Breast epithelium (tissue), 4 donors: ENCODE measurements at regions not wholly inside any gene's neighbourhood (a gene's known extent, or its start where the extent isn't known, plus 50 kb on each side); places are given as distances from the start of the nearest gene placed in this dataset.

Experiments
- DNase-seq, 2 donors: peaks; one replicate each; pipeline ENCODE4 v3.0.0-alpha.2; 2019; ENCODE audit warnings: low spot score in 2 of 2
- H3K27ac ChIP-seq, 2 donors: fragments of 200-600 bp; sonication (generic) in 1 of 2; one replicate each; pipeline ENCODE4 v1.5.1; 2016 to 2019; ENCODE audit warnings: mild to moderate bottlenecking in 1 of 2
- H3K27me3 ChIP-seq, 2 donors: fragments of 200-600 bp; sonication (generic) in 1 of 2; one replicate each; pipeline versions ENCODE4 v1.5.1 to v1.6.0; 2017 to 2019; ENCODE audit warnings: control low read depth in 1 of 2, mild to moderate bottlenecking in 1 of 2
- H3K36me3 ChIP-seq: fragments of 200-600 bp; one replicate; pipeline ENCODE4 v1.5.1; 2019
- H3K4me1 ChIP-seq, 2 donors: fragments of 200-600 bp; sonication (generic); one replicate each; pipeline ENCODE4 v1.5.1; 2016 to 2019; ENCODE audit warnings: control low read depth in 1 of 2
- H3K4me3 ChIP-seq, 3 donors: fragments of 200-600 bp; sonication (generic); 1 replicate in 2 of 3; 2 replicates in 1 of 3; pipeline ENCODE4 v1.5.1; 2016 to 2019; ENCODE audit warnings: mild to moderate bottlenecking in 3 of 3, moderate library complexity in 2 of 3
- H3K9me3 ChIP-seq, 2 donors: fragments of 200-600 bp; sonication (generic) in 1 of 2; one replicate each; pipeline ENCODE4 v1.5.1; 2016 to 2019; ENCODE audit warnings: control low read depth in 1 of 2
- CTCF ChIP-seq, 3 donors: fragments of 450-650 bp; IDR thresholded peaks; one replicate each; pipeline ENCODE4 v1.5.1; 2016 to 2017; ENCODE audit warnings: antibody characterized with exemption in 3 of 3, mild to moderate bottlenecking in 3 of 3, moderate library complexity in 3 of 3
- POLR2A ChIP-seq: fragments of 450-650 bp; IDR thresholded peaks from one replicate; pipeline ENCODE4 v1.6.1; 2016; ENCODE audit warnings: antibody characterized with exemption, mild to moderate bottlenecking, moderate library complexity
- POLR2AphosphoS5 ChIP-seq, 3 donors: sonication (generic); formaldehyde crosslinking; IDR thresholded peaks; one replicate each; pipeline ENCODE4 v1.6.1; 2017; ENCODE audit warnings: antibody characterized with exemption in 3 of 3
- intact Hi-C: fragments of 100-400 bp; cut with DNase I; formaldehyde crosslinking; loops from one replicate; pipeline ENCODE4 v1.15.1; 2023; ENCODE audit warnings: low total_unique reads

- Histone ChIP-seq H3K36me3 (no peaks in the 10 kb centered on the region), H3K27me3 (no peaks in the 10 kb centered on the region), H3K9me3 (no peaks in the 10 kb centered on the region), H3K27ac (no peak overlapping the region), H3K4me1 (no peaks in the 10 kb centered on the region), H3K4me3 (no peak overlapping the region)
- TF ChIP-seq POLR2AphosphoS5 (IDR thresholded peaks at IDR 0.05): no peak
- intact Hi-C loops: no loop called here
- DNase-seq: no peak
Observed at GRCh38 chr1:200275816-200276453, 133.9 kb downstream of the ZNF281 start.

GRCh38 chr1:200275415-200275814 is 134.4 kb downstream of the ZNF281 start:
- H3K4me3 ChIP-seq: no peak overlapping the region
- H3K4me1 ChIP-seq: no peaks in the 10 kb centered on the region
- intact Hi-C loops: no loop called here
- TF ChIP-seq POLR2AphosphoS5 (IDR thresholded peaks at IDR 0.05) (no peak), POLR2A (no peak), CTCF (IDR thresholded peaks at IDR 0.05) (no peak)
- H3K9me3 ChIP-seq: no peaks in the 10 kb centered on the region
- no peaks in the 10 kb centered on the region for H3K36me3 ChIP-seq
- H3K27ac ChIP-seq: no peak overlapping the region
- no peaks in the 10 kb centered on the region for H3K27me3 ChIP-seq
- no peak for DNase-seq

GRCh38 chr1:200274116-200274515 is 135.7 kb downstream of the ZNF281 start:
- no peaks in the 10 kb centered on the region for H3K27me3 ChIP-seq
- TF ChIP-seq CTCF (IDR thresholded peaks at IDR 0.05): no peak
- no peaks in the 10 kb centered on the region for H3K9me3 ChIP-seq

GRCh38 chr1:200272481-200273068 is 137.3 kb downstream of the ZNF281 start:
- no peak for TF ChIP-seq CTCF (IDR thresholded peaks at IDR 0.05)
- TF ChIP-seq POLR2AphosphoS5 (IDR thresholded peaks at IDR 0.05): no peak
- TF ChIP-seq POLR2A: no peak
- intact Hi-C loops: no loop called here
- Histone ChIP-seq H3K4me3 (no peak overlapping the region), H3K36me3 (no peaks in the 10 kb centered on the region), H3K9me3 (no peaks in the 10 kb centered on the region), H3K4me1 (no peaks in the 10 kb centered on the region), H3K27ac (no peak overlapping the region), H3K27me3 (no peaks in the 10 kb centered on the region)
- no peak for DNase-seq

More at GRCh38 chr1:200274116-200274515, 135.7 kb downstream of the ZNF281 start:
- Histone ChIP-seq H3K4me1 (no peaks in the 10 kb centered on the region), H3K27ac (no peak overlapping the region), H3K4me3 (no peak overlapping the region), H3K36me3 (no peaks in the 10 kb centered on the region)
- DNase-seq: no peak
- intact Hi-C loops: no loop called here

GRCh38 chr1:200269256-200269655 is 140.6 kb downstream of the ZNF281 start:
- Histone ChIP-seq H3K9me3 (no peaks in the 10 kb centered on the region), H3K4me1 (no peaks in the 10 kb centered on the region), H3K36me3 (no peaks in the 10 kb centered on the region), H3K4me3 (no peak overlapping the region), H3K27me3 (no peaks in the 10 kb centered on the region), H3K27ac (no peak overlapping the region)
- DNase-seq: no peak
- intact Hi-C loops: no loop called here
- TF ChIP-seq POLR2AphosphoS5 (IDR thresholded peaks at IDR 0.05): no peak
- no peak for TF ChIP-seq CTCF (IDR thresholded peaks at IDR 0.05)
- TF ChIP-seq POLR2A: no peak
